Stimulated activated CD4-positive, alpha-beta T cell treated with anti-CD3 and anti-CD28 coated beads, Interleukin-12 subunit alpha, Interleukin-12 subunit beta, amount 100 ng/mL, for 4 hours (primary cell): ENCODE measurements at regions not wholly inside any gene's neighbourhood (a gene's known extent, or its start where the extent isn't known, plus 50 kb on each side); places are given as distances from the start of the nearest gene placed in this dataset.

Source experiments
- DNase-seq: peaks from one replicate; pipeline ENCODE4 v3.0.0-alpha.2; 2020

DNA sequence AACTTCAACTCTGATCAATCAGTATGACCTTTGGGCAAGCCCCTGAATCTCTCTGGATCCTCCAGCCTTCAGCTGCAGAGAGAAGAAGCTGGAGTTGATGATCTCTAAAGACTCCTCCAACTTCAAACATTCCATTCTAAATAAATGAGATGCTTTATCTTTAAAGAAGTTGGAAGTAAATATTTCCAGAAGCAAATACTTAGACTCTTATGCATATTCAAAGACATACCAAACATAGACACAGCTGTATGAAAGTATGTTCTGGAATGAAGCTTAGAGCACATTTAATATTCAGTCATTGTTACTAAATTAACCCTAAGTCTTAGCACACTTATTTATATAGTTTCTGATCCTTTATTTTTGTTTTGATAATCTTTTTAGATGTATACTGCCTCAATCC lies 77.6 kb upstream of the ACP3 start:
- DNase-seq = no peak

DNA sequence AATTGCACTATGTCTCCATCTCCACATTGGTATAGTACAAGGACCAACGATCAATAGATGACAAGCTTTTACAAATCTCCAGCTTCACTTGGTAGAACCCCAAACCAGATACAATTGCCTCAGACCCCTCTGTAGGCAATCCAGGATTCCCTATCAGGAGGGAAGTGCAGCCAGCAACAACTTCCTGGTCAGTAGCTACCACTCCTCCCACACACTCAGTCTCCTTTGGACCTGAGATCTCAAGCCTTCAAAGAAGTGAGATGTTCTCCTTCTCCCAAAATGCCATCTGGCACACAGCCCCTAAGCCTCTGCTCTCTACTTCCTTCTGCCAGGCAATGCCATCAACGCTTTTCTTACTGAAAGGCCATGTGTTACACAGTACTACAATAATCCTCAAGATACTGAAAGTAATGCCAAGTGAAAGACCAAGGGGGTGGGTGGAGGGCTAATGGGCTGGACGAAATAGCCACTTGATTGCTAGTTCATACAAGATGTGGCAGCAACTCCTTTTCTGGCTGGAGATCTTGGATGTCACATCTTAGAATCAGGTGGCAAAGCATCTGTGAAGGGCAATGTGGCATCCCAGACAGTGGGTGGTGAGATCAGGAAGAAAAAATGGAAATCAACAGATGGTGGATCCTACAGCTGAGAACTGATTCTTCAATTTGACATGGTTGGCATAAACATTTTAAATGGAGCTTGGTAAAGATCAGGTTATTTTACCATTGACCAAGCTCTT lies 75.3 kb upstream of the ACP3 start:
- no peak for DNase-seq

DNA sequence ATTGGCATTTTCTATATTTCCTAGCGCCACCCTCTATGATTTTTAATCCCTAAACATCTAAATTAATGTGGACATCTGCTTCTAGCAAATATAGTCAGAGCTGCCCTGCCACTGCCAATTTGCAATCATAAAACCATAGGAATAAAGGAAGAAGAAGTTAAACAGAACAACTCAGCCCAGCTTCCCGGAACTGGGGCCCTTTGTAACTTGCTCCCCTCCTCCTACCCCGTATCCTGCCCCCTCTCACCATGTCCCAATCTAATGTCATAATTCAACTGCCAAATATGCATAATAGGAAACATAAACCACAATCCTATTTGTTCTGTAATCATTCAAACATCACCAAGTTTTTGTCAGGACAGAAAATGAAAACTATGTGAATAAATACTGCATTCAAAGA lies 74.4 kb upstream of the ACP3 start:
- DNase-seq = no peak

DNA sequence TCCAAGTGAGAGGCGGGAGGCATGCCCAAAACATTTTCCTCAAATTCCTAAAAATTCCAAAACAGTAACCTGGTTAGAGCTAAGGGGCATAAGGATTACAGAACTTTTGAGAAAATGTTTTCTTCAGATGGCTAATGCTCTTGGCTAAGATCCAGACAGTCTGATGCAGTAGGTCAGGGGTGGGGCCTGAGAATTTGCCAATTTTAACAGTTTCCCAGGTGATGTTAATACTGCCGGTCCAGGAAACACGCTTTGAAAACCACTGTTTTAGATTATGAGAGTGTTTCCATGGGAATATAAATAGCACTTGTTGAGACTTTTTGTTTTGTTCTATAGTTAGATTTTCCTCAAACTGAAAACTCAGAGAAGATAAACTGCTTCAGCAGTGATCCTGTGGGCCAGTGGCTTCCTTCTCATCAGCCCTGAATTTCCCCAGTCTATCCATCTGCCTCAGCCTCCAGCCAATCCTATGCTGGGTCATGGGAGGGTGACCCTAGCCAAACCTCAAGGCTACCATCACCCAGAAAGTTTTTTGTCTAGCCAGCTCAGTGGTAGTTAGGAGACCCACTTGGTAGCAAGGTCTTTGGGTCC lies 71.6 kb upstream of the ACP3 start:
- no peak for DNase-seq

DNA sequence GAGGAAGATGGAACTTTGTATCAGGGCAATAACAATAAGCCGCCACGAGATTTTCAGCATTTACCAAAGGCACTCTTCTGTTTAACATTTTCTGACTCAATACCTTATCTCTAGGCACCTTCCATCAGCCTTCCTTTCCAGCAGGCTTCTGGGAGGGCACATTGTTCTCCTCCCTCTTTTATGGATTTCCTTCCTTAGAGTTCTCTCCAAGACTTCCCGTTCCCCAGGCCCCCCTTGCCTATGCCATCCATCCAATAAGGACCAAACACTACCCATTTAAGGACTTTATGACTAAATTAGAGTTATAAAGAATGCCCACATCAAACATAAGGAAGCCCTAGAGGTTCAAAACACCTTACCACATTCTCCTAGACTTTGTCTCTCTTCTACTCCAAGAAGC lies 71.0 kb upstream of the ACP3 start:
- DNase-seq = no peak

DNA sequence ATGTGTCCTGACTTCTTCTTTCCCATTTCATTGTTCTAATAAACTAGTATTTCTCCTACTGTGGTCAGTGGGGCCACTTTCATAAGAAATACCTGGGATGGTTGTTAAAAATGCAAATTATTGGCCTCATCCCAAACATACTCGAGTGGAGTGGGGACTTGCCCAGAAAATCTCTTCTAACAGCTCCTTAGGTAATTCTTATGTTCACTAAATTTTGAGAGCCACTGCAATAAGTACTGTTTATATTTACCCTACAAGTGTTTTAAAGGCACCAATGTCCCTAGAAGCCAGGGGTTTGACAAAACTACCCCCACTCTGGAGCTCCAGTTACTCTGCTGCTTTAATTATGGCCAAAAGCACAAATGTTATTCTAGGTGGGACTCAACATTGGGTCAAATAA lies 70.0 kb upstream of the ACP3 start:
- no peak for DNase-seq

DNA sequence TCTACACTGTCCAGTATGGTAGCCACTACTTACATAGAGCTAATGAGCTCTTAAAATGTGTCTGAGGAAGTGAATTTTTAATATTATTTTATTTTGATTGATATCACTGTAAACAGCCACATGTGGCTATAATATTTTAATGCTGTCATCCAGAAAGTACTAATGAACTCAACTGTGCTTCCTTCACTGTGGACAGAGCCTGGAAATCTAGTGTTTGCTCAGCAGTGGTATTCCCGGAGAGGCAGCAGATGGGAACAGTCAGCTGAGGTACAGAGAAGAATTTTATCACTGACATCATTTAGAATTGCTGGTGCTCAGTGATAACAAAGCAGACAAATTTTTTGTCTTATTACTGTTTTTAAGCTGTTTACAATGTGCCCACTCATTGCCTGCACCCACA lies 68.7 kb upstream of the ACP3 start:
- no peak for DNase-seq

DNA sequence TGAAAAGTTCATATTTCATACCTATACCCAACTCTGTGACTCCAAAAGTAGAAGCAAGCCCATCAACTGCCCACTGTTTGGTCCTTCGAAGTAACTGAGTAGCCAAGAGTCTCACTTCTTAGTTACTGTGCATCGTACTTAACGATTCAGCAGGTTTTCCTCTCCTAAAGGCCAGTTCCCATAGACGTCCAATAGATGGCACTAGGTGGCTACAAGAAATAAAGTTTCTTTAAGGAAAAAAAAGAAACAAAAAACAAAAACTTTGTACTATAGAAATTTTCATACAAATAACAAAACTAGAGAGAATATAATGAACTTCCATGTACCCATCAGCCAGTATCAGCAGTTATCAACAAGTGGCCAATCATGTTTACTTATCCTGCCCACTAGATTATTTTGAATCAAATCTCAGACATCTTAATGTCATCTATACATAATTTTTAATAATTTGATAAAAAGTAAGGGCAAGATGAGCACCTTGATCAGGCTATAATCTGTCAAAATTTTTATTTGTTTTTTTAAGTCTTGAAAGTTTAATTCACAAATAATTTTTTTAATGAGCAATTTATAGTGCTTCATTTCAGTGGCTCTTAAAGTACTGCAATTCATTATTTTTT lies 63.8 kb upstream of the ACP3 start:
- no peak for DNase-seq

DNA sequence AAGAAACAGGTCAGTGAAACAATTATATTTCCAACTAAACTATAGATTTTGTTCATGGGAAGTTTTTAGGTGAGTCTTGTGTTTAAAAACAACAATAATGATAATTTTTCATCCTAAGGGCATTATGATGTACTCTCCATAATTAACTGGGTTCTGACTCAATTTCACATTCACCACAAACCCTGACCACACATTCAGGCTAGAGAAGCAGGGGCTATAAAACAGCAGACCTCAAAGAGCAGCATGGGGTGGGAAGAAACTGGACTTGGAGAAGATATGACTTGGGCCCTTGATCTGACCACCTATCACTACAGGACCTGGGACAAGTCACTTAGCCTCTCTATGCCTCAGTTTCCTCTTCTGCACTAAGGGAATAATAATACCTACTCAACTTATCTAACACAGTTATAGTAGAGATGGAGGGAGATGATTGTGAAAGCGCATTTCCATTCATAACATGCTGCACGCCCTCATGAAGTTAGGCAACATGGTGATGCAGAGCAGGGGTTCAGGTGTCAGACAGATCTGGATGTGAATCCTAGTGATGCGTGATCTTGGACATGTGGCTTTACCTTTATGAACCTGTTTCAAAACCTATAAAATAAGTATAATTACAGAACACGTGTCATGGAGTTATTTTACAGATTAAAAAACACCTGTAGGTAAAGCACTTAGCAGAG lies 63.0 kb upstream of the ACP3 start:
- DNase-seq = no peak

DNA sequence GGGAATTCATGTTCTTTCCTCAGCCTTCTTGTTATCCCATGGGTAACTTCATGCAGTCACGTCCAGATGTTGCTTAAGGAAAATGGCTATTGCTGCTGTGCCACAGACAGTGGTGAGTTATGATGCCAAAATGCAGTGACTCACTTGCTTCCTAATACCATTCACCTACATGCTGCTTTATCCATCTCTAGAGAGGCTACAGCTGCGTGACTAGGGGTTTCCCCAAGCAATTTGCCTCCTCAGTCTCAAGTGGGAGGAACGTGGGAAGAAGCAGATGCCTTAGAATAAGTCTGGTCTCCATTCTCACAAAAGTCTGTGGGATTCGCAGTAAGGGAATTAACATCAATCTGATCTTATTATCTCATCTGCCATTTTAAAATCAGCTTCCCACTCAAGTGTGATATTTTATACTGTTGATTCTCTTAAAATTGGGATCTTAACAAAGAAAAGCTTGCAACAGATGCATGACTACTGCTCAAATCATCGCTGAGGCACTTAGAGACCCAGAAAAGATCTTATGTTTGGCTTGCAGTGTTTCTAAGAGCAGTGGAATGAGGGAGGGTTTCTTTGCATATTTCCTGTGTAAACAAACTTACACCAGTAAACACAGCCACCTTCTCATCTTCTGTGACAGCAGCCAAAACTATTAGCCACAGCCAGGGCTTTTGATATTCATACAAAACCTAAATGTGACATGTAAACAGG lies 62.0 kb upstream of the ACP3 start:
- DNase-seq = no peak

DNA sequence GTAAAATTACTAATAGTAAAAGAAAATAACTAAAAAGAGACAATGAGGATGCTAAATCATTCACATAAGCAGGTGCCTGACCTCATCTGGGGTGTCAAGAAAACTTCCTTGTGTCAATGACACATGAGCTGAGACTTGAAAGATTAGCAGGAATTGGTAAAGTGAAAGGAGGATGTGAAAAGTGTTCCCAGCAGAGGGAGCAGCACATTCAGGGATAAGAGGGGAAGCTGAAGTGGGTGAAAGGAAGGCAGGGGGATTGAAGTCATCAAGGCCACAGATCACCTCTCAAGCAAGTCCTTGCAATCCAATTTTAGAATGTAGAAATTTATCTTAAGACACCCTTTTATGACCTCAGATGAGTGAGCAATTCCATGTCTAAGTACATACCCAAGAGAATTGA lies 60.2 kb upstream of the ACP3 start:
- no peak for DNase-seq

DNA sequence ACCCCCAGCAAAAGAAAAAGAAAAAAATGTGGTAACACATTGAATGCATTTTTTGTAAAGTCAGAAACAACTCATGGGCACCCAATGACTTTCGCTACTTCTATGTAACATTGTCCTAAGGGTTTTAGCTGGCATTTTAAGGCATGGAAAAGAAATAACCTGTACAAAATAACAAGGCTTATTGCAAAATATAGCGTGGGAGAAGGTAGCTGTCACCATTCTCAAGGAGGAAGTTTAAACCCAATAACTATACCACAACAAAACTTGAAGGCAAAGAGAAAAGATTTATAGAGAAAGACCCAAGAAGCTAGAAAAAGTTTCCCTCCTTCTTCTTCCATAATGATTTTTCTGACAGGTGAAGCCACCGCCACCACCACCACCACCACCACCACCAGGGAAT lies 55.7 kb upstream of the ACP3 start:
- DNase-seq = no peak

DNA sequence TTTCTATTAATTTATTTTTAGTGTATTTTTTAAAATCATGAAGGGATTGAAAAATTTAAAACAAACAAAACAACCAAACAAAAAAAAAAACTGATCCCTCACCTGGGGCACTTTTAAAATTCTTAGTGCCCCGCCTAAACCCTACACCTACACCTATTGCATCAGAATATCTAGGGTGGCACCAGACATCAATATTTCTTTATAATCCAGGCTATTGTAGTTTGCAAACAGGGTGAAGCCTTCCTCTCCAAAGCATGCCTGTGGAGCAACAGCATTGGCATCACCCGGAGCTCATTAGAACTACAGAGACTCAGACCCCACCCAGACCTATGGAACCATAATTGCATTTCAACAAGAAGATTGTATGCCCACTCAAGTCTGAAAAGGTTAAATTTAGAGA lies 54.9 kb upstream of the ACP3 start:
- no peak for DNase-seq

DNA sequence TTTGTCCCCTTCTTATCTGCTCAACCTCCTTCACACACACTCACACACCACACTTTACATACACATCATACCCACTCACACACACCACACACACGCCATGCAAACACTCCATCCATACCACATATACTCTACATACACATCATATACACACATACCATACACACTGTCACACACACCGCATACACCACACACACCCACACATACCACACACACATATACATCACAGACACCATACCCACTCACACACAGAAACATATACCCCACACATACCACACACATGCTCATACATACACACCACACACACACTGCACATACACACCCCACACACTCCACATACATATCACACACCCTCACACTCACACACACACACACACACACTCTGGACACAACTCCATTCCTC lies 54.3 kb upstream of the ACP3 start:
- DNase-seq = no peak

DNA sequence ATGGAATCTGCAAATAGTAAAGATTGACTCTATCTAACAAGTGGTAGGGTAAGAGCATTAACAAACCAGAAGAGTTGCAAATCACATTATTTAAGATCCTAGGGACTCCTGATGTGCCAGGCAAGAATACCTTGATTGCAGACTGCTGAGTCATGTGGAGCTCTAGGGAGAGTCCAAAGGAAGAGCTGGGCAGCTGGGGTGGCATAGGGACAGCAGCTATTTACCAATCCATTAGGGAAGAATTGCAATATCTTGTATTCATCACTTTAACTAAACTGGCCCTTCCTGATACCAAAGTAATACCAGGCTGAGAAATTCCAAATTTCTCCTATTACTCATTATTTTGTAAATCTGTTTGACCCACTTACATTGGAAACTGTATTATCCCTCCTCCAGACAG lies 52.2 kb upstream of the ACP3 start:
- no peak for DNase-seq

DNA sequence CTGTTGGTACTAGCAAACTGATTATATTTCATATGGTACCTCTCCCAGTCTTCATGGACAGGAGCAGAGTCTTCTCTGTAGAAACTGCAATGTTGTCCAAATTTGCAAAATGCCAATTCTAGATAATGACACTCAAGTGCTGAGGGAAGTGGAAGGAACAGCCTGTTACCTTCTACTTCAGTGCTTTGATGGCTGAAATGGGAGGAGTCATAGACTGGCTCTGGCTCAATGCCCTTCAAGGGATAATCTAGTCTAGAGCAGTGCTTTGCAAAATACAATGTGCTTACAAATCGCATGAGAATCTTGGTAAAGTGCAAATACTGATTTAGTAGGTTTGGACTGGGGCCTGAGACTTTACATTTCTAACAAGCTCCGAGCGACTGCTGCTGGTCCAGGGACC lies 51.7 kb upstream of the ACP3 start:
- no peak for DNase-seq

DNA sequence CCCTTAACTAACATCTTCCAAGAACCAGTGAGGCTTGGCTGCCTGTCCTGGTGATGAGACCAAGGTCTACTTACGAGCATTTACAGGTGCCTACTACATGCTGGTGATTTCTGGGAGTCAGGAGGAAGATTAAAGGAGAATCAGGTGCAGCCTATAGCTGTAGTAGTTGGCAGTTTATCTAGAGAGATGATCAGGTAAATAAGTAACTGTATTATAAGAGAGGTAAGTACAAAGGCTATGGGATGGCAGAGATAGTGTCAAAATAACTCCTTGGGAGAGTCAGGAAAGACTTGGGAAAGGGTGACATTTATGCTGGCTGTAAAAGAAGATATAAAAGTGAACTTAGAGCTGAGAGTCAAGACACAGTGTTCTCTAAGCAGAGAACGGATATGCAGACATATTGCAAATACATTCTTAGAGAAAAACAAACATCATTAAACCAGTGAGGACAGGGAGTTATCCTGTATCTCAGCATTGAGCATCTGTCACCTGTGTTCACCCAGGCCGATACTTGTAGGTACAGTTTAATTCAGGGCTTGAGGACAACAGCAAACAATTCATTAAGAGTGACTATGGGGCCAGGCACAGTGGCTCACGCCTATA lies 49.7 kb upstream of the ACP3 start:
- no peak for DNase-seq
